ENCODE measurements at regions not wholly inside any gene's neighbourhood (a gene's known extent, or its start where the extent isn't known, plus 50 kb on each side); places are given as distances from the start of the nearest gene placed in this dataset.

DNA sequence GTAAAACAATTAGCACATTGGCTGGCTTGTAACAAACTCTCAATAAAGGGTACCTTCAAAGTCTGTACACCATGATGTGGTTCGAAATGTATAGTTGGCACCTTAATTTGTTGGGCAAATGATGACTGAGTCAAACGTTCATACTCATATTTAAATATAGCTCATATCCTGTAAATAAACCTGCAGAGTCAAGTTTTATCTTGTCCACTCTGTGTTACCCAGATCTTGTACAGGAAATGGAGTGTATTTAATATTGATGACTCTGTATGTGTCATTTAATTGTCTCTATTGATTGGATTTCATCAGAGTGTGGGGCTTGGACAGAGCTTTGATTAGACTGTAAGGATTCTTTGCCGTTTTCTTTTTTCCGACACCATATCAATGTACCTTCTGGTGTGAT is 805.6 kb upstream of the ZEB2 start:
- no peak for DNase-seq
- ChIA-PET POLR2A (no interaction called here), CTCF (no interaction called here)
- Mint-ChIP-seq H3K27ac (no peak overlapping the region), H3K36me3 (no peaks in the 10 kb centered on the region), H3K4me3 (no peak overlapping the region), H3K4me1 (ENCODE audit: low read depth) (peaks cover 11% of the 10 kb centered on the region), H3K9me3 (no peaks in the 10 kb centered on the region), H3K27me3 (no peaks in the 10 kb centered on the region)
- intact Hi-C loops (cut with micrococcal nuclease) = no loop called here

DNA sequence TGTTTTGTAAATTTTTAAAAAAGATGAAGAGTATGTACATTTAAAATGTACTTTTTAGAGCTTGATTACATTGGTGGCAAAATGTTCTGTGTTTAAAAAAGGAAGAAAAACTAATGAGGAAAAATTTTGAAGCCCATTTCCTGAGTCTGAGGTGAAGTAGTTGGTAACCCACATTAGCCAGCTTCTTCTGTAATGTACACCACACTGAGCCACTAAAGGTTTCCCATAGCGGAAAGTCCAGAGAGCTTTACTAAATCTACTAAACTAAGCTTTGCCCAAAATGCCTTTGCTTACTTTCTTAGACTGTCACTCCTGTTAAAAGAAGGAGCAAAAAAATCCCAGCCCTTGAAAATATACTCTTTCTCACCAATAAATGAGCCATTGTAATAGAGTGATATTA is 804.8 kb upstream of the ZEB2 start:
- peaks cover 11% of the 10 kb centered on the region for H3K4me1 Mint-ChIP-seq (ENCODE audit: low read depth)
- H3K9me3 Mint-ChIP-seq = no peaks in the 10 kb centered on the region
- CTCF ChIA-PET = no interaction called here
- POLR2A ChIA-PET = no interaction called here
- no peaks in the 10 kb centered on the region for H3K27me3 Mint-ChIP-seq
- no peak overlapping the region for H3K4me3 Mint-ChIP-seq
- H3K36me3 Mint-ChIP-seq = no peaks in the 10 kb centered on the region
- DNase-seq = no peak
- intact Hi-C loops (cut with micrococcal nuclease) = no loop called here
- no peak overlapping the region for H3K27ac Mint-ChIP-seq

DNA sequence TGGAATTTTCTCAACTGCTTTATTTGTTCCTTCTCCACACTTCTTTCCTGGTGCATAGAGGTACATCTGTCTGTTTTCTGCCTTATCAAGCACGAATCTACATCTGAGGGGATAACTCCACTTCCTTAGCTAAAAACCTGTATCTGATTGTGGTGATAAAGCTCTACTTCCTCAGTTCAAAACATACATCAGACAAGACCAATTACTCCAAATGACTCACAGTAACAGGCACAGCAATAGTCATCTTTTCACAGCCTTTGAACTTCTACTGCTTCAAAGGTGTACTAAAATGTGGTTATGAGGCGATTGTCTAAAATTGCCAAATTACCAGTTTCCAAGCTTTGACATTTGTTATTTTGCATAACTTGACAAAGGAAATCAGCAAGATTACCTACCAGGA is 803.6 kb upstream of the ZEB2 start:
- Mint-ChIP-seq H3K27me3 (no peaks in the 10 kb centered on the region), H3K36me3 (no peaks in the 10 kb centered on the region), H3K27ac (no peak overlapping the region), H3K4me1 (ENCODE audit: low read depth) (peaks cover 11% of the 10 kb centered on the region), H3K9me3 (no peaks in the 10 kb centered on the region), H3K4me3 (no peak overlapping the region)
- intact Hi-C loops (cut with micrococcal nuclease) = no loop called here
- POLR2A ChIA-PET = no interaction called here
- CTCF ChIA-PET = no interaction called here
- DNase-seq = no peak

DNA sequence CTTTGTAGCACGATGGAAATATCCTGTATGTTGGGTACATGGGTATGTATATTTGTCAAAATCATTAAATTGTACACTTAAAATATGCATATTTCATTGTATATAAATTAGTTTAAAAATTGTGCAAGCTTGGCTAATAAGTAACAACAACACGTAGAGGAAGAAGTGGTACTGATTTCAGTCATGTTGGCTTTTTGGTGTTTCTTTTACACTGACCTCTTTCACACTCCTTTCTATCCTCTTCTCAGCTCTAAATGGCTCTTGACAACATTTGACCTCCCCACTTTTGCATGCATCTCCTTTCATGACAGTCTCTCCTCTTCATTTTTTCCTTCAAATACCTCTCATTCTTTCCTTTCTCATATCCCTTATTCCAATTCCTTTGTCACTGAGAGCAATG is 801.4 kb upstream of the ZEB2 start:
- no peak for DNase-seq
- Mint-ChIP-seq H3K9me3 (no peaks in the 10 kb centered on the region), H3K4me1 (ENCODE audit: low read depth) (peaks cover 11% of the 10 kb centered on the region), H3K27me3 (no peaks in the 10 kb centered on the region), H3K27ac (no peak overlapping the region), H3K4me3 (no peak overlapping the region), H3K36me3 (no peaks in the 10 kb centered on the region)
- intact Hi-C loops (cut with micrococcal nuclease) = no loop called here
- ChIA-PET POLR2A (no interaction called here), CTCF (no interaction called here)

DNA sequence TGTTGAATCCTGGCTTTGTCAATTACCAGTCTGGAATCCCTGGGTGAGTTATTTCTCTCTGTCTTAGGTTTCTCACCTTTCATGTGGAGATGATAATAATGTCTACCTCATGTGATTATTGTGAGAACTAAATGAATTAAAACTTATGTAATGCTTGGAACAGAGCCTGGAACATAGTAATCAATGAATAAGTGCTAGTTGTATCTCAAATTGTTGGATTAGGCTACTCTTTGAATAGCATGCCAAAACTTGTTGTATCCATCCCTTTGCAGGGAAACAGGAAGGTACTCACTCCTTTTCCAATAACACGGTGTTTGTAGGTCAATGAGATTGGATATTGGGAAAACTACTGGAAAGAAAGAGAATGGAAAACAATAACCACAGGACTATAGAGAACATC is 796.6 kb upstream of the ZEB2 start:
- Mint-ChIP-seq H3K4me3 (no peak overlapping the region), H3K4me1 (ENCODE audit: low read depth) (no peaks in the 10 kb centered on the region), H3K27me3 (no peaks in the 10 kb centered on the region), H3K36me3 (peaks cover 3% of the 10 kb centered on the region), H3K27ac (no peak overlapping the region), H3K9me3 (peaks cover 8% of the 10 kb centered on the region)
- no peak for DNase-seq
- intact Hi-C loops (cut with micrococcal nuclease) = no loop called here
- CTCF ChIA-PET = no interaction called here
- POLR2A ChIA-PET = no interaction called here

DNA sequence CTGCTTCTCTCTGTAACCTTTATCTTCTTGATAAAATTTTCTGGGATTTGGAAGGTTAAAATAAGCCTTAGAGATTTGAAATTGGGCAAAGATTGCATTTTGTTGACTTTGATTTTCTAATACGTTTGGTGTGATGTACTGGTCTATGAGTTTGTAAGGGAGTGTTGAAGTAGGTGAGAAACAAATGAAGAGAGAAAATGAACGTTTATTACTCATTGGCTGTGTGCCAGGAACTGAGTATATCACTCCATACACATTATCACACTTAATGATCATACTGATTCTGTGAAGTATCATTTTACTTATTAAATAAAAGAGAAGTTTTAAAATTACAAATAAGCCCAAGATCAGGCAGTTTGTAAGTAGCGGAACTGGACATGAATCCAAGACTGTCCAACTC is 795.1 kb upstream of the ZEB2 start:
- POLR2A ChIA-PET = no interaction called here
- intact Hi-C loops (cut with micrococcal nuclease) = no loop called here
- CTCF ChIA-PET = no interaction called here
- peaks cover 8% of the 10 kb centered on the region for H3K9me3 Mint-ChIP-seq
- H3K36me3 Mint-ChIP-seq = peaks cover 3% of the 10 kb centered on the region
- no peaks in the 10 kb centered on the region for H3K4me1 Mint-ChIP-seq (ENCODE audit: low read depth)
- H3K4me3 Mint-ChIP-seq = no peak overlapping the region
- DNase-seq = no peak
- no peaks in the 10 kb centered on the region for H3K27me3 Mint-ChIP-seq
- no peak overlapping the region for H3K27ac Mint-ChIP-seq

DNA sequence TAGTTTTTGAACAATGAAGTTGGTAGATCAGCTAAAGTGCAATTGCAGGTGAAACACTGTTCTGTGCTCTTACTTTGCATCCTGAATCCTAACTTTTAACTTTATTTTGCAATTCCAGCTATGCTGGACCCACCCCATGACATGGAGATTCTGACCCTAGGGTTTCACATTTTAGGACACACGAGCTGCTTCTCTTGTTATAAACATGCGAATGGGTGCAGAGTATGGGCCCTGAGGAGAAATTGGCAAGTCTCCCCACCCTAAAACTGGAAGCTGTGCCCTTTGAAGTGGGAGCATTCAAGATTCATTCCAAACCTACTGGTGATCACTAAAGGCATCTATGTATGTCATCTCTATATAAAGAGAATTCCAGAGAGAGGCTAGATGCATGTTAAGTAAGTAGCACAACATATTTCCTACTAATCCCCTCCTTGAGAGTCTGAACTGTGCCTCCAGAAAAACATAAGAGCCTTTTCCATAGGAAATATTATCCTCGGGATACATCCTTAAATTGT is 794.3 kb upstream of the ZEB2 start:
- Mint-ChIP-seq H3K27me3 (no peaks in the 10 kb centered on the region), H3K36me3 (peaks cover 3% of the 10 kb centered on the region), H3K27ac (no peak overlapping the region), H3K4me1 (ENCODE audit: low read depth) (no peaks in the 10 kb centered on the region), H3K4me3 (no peak overlapping the region), H3K9me3 (peaks cover 8% of the 10 kb centered on the region)
- DNase-seq = no peak
- ChIA-PET POLR2A (no interaction called here), CTCF (no interaction called here)
- intact Hi-C loops (cut with micrococcal nuclease) = no loop called here

DNA sequence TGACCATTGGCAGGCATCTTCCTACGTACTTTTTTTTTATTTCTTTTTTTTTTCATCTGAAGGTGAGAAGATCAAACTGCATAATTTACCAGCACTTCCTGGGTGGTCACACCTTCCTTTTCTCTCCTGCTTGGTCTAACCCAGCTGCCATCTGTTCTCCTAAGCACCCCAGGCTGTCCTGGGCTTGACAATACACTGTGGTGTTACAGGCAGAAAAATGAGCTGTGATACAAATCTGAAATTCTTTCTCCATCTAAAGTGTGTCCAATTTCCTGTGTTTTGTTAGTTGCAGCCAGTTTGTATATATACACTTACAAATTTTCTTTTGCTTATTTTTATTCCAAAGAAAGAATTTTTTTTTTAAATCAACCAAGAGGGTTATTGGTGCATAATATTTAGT is 786.0 kb upstream of the ZEB2 start:
- Mint-ChIP-seq H3K27ac (no peak overlapping the region), H3K36me3 (no peaks in the 10 kb centered on the region), H3K4me3 (no peak overlapping the region), H3K4me1 (ENCODE audit: low read depth) (no peaks in the 10 kb centered on the region), H3K27me3 (no peaks in the 10 kb centered on the region), H3K9me3 (no peaks in the 10 kb centered on the region)
- intact Hi-C loops (cut with micrococcal nuclease) = no loop called here
- DNase-seq = no peak
- ChIA-PET CTCF (no interaction called here), POLR2A (no interaction called here)

DNA sequence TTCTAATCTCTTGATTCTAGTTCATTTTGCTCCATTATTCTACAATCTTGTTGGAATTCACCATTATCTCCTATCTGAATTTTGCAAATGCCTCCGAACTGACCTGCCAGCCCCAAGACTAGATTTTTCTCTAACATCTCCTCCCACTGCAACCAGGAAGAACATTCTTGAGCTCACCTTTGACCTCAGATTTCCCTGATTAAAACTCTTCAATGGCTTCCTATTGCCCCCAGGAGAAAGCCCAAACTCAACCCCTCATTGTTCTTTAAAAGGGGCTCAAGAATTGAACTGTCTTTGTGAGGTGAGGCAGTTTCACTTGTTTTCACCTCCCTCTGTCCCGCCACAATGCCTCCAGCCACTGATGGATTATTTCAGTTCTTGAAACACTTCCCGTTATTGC is 784.6 kb upstream of the ZEB2 start:
- ChIA-PET CTCF (no interaction called here), POLR2A (no interaction called here)
- H3K4me1 Mint-ChIP-seq (ENCODE audit: low read depth) = no peaks in the 10 kb centered on the region
- H3K9me3 Mint-ChIP-seq = no peaks in the 10 kb centered on the region
- no peak overlapping the region for H3K27ac Mint-ChIP-seq
- no peaks in the 10 kb centered on the region for H3K27me3 Mint-ChIP-seq
- H3K4me3 Mint-ChIP-seq = no peak overlapping the region
- H3K36me3 Mint-ChIP-seq = no peaks in the 10 kb centered on the region
- intact Hi-C loops (cut with micrococcal nuclease) = no loop called here
- DNase-seq = no peak

DNA sequence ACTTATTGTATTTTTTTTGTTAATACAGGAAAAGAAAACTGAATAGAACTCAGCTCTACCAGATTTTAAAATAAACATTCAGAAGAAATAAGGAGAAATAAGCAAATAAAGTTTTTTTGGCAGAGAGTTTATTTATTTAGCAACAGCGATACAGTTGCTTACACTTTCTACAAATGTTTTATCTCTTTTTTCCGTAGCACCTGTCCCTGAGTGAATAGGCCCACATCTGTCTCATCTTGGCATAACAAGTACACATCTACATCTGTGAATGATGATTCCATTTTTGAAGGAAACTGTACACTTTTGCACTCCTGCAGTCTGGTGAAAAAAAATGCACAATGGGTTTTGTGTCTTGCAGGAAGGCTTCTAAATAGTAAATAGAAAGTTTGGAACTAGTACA is 783.6 kb upstream of the ZEB2 start:
- no peaks in the 10 kb centered on the region for H3K4me1 Mint-ChIP-seq (ENCODE audit: low read depth)
- no peak overlapping the region for H3K27ac Mint-ChIP-seq
- H3K9me3 Mint-ChIP-seq = no peaks in the 10 kb centered on the region
- no peaks in the 10 kb centered on the region for H3K27me3 Mint-ChIP-seq
- ChIA-PET CTCF (no interaction called here), POLR2A (no interaction called here)
- H3K4me3 Mint-ChIP-seq = no peak overlapping the region
- no peak for DNase-seq
- no peaks in the 10 kb centered on the region for H3K36me3 Mint-ChIP-seq
- intact Hi-C loops (cut with micrococcal nuclease) = no loop called here

DNA sequence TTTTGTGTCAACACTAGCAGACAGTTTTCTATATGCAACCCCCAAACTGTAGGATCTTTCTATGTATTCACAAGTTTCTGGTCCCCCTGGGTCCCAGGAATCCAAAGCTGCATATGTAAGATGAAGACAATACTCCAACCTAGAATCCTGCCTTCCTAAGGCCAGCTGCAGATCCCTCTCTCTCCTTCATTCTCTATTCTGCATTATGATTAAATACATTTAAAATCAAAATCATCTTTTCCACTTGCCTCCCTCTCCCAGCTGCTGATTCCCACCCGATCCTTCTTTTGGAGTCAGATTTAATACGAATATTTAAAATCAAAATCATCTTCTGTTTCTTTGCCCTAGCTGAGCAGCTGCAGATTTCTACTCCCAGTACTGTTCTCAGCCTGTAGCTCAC is 783.0 kb upstream of the ZEB2 start:
- intact Hi-C loops (cut with micrococcal nuclease) = no loop called here
- Mint-ChIP-seq H3K27me3 (no peaks in the 10 kb centered on the region), H3K4me3 (no peak overlapping the region), H3K27ac (no peak overlapping the region), H3K9me3 (no peaks in the 10 kb centered on the region), H3K36me3 (no peaks in the 10 kb centered on the region), H3K4me1 (ENCODE audit: low read depth) (no peaks in the 10 kb centered on the region)
- ChIA-PET POLR2A (no interaction called here), CTCF (no interaction called here)
- DNase-seq = no peak

DNA sequence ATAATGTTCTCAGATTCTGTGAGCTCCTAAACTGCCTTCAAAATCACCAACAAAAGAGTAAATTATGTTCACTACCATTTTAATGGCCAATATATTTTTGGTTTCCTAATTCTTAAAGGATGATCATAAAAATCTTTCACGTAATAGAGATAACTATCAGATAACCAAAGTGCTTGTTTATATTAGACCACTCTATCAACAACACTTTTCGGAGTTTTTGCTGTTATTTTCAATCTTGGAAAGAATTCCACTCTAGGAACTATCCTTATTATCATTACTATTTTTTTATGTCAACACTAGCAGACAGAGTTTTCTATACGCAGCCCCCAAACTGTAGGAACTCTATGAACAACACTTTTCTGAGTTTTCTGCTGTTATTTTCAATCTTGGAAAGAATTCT is 782.5 kb upstream of the ZEB2 start:
- POLR2A ChIA-PET = no interaction called here
- H3K27me3 Mint-ChIP-seq = no peaks in the 10 kb centered on the region
- no peaks in the 10 kb centered on the region for H3K36me3 Mint-ChIP-seq
- intact Hi-C loops (cut with micrococcal nuclease) = no loop called here
- H3K27ac Mint-ChIP-seq = no peak overlapping the region
- no peak for DNase-seq
- CTCF ChIA-PET = no interaction called here
- no peaks in the 10 kb centered on the region for H3K9me3 Mint-ChIP-seq
- H3K4me3 Mint-ChIP-seq = no peak overlapping the region
- no peaks in the 10 kb centered on the region for H3K4me1 Mint-ChIP-seq (ENCODE audit: low read depth)

DNA sequence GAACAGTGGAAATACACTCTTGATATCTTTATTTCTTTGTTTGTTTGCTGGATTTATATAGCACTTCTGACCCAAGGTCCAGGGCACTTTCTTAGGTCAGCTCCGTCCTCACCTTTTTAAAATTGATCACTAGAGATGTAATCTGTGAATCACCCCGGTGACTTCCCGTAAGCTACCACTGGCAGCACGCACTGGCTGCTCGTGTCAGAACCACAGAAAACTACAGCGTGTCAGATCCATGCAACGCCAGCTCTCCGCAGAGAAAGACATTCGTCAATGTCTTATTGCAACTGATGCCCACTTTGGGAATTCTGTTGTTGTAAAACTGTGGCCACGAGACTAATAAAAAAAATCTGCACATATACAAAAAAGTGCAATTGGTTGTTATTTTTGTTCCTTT is 779.4 kb upstream of the ZEB2 start:
- no peaks in the 10 kb centered on the region for H3K4me1 Mint-ChIP-seq (ENCODE audit: low read depth)
- DNase-seq = no peak
- POLR2A ChIA-PET = no interaction called here
- H3K27me3 Mint-ChIP-seq = no peaks in the 10 kb centered on the region
- CTCF ChIA-PET = no interaction called here
- H3K4me3 Mint-ChIP-seq = no peak overlapping the region
- no peaks in the 10 kb centered on the region for H3K9me3 Mint-ChIP-seq
- no peaks in the 10 kb centered on the region for H3K36me3 Mint-ChIP-seq
- H3K27ac Mint-ChIP-seq = no peak overlapping the region
- intact Hi-C loops (cut with micrococcal nuclease) = no loop called here

DNA sequence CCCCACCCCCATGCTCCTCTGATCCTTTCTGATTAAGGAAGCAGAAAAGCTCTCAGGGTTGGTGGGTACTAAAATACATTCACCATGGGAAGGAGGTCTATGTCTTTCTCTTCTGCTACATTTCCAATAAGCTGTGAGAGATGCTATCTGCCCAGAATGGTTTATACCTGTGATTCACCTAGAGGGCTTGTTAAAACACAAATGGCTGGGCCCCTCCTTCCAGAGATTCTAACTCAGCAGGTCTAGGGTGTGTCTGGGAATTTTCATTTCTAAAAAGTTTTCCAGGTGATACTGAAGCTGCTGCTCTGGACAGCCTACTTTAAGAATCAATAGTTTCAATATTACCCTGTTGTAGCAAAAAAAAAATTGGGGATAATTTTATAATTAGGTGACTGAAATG is 772.2 kb upstream of the ZEB2 start:
- ChIA-PET CTCF (no interaction called here), POLR2A (no interaction called here)
- Mint-ChIP-seq H3K27me3 (no peaks in the 10 kb centered on the region), H3K4me1 (ENCODE audit: low read depth) (no peaks in the 10 kb centered on the region), H3K27ac (no peak overlapping the region), H3K4me3 (no peak overlapping the region), H3K36me3 (no peaks in the 10 kb centered on the region), H3K9me3 (no peaks in the 10 kb centered on the region)
- intact Hi-C loops (cut with micrococcal nuclease) = no loop called here
- DNase-seq = no peak
